ENCODE measurements at regions not wholly inside any gene's neighbourhood (a gene's known extent, or its start where the extent isn't known, plus 50 kb on each side); places are given as distances from the start of the nearest gene placed in this dataset.
"Not testable (repeated sequence)": the region's sequence is repeated elsewhere in the genome, so short reads cannot be mapped to it uniquely, and the experiment has no call there.

- no peak for DNase-seq
Observed at GRCh38 chr11:15670520-15671070, 555.9 kb downstream of the INSC start.

GRCh38 chr11:15671216-15671615, 556.5 kb downstream of the INSC start:
- no peak for DNase-seq

GRCh38 chr11:15672825-15673224, 558.1 kb downstream of the INSC start:
- DNase-seq: no peak

- DNase-seq: no peak
Observed at GRCh38 chr11:15673408-15673831, 558.7 kb downstream of the INSC start.

- DNase-seq: no peak
Observed at GRCh38 chr11:15674756-15675155, 560.0 kb downstream of the INSC start.

- DNase-seq: no peak
Observed at GRCh38 chr11:15675683-15676082, 561.0 kb downstream of the INSC start.

GRCh38 chr11:15677181-15677580, 562.5 kb downstream of the INSC start:
- DNase-seq: no peak

- no peak for DNase-seq
Observed at GRCh38 chr11:15683528-15683927, 568.8 kb downstream of the INSC start.

- no peak for DNase-seq
Observed at GRCh38 chr11:15685306-15685705, 570.6 kb downstream of the INSC start.

GRCh38 chr11:15686259-15686658, 571.5 kb downstream of the INSC start:
- DNase-seq: not testable (repeated sequence)

GRCh38 chr11:15687342-15687741, 572.6 kb downstream of the INSC start:
- no peak for DNase-seq

- DNase-seq: no peak
Observed at GRCh38 chr11:15688351-15688792, 573.6 kb downstream of the INSC start.

GRCh38 chr11:15690320-15690719, 575.6 kb downstream of the INSC start:
- DNase-seq: no peak

- no peak for DNase-seq
Observed at GRCh38 chr11:15692739-15693138, 578.0 kb downstream of the INSC start.

- no peak for DNase-seq
Observed at GRCh38 chr11:15695096-15695721, 580.5 kb downstream of the INSC start.

- DNase-seq: no peak
Observed at GRCh38 chr11:15696069-15696468, 581.3 kb downstream of the INSC start.

GRCh38 chr11:15697437-15698236, 582.9 kb downstream of the INSC start:
- no peak for DNase-seq

- no peak for DNase-seq
Observed at GRCh38 chr11:15698855-15699254, 584.1 kb downstream of the INSC start.

- no peak for DNase-seq
Observed at GRCh38 chr11:15699978-15700377, 585.3 kb downstream of the INSC start.

GRCh38 chr11:15700456-15700855, 585.7 kb downstream of the INSC start:
- no peak for DNase-seq

- no peak for DNase-seq
Observed at GRCh38 chr11:15704064-15704463, 589.3 kb downstream of the INSC start.

- DNase-seq: no peak
Observed at GRCh38 chr11:15704556-15704955, 589.8 kb downstream of the INSC start.

GRCh38 chr11:15705891-15706290, 591.2 kb downstream of the INSC start:
- DNase-seq: no peak

- DNase-seq: no peak
Observed at GRCh38 chr11:15707194-15707593, 592.5 kb downstream of the INSC start.
